ENCODE measurements at regions not wholly inside any gene's neighbourhood (a gene's known extent, or its start where the extent isn't known, plus 50 kb on each side); places are given as distances from the start of the nearest gene placed in this dataset.
"Not testable (repeated sequence)": the region's sequence is repeated elsewhere in the genome, so short reads cannot be mapped to it uniquely, and the experiment has no call there.

- no peak for DNase-seq
- intact Hi-C loops (cut with DNase I): no loop called here
Observed at GRCh38 chr6:21332077-21332476, 261.5 kb upstream of the SOX4 start.

GRCh38 chr6:21332660-21333059 lies 260.9 kb upstream of the SOX4 start:
- intact Hi-C loops (cut with DNase I): no loop called here
- no peak for DNase-seq

GRCh38 chr6:21333715-21334114 lies 259.8 kb upstream of the SOX4 start:
- intact Hi-C loops (cut with DNase I): no loop called here
- no peak for DNase-seq

GRCh38 chr6:21334651-21335050 lies 258.9 kb upstream of the SOX4 start:
- intact Hi-C loops (cut with DNase I): no loop called here
- DNase-seq: no peak

GRCh38 chr6:21335591-21335990 lies 258.0 kb upstream of the SOX4 start:
- no peak for DNase-seq
- intact Hi-C loops (cut with DNase I): no loop called here

GRCh38 chr6:21337263-21337662 lies 256.3 kb upstream of the SOX4 start:
- DNase-seq: no peak
- intact Hi-C loops (cut with DNase I): no loop called here

- no peak for DNase-seq
- intact Hi-C loops (cut with DNase I): no loop called here
Observed at GRCh38 chr6:21340573-21340972, 253.0 kb upstream of the SOX4 start.

GRCh38 chr6:21341910-21342309 lies 251.6 kb upstream of the SOX4 start:
- intact Hi-C loops (cut with DNase I): no loop called here
- DNase-seq: no peak

GRCh38 chr6:21342501-21342900 lies 251.1 kb upstream of the SOX4 start:
- intact Hi-C loops (cut with DNase I): no loop called here
- DNase-seq: no peak

GRCh38 chr6:21345704-21346103 lies 247.8 kb upstream of the SOX4 start:
- DNase-seq; intact Hi-C loops (cut with DNase I): not testable (repeated sequence)

GRCh38 chr6:21348146-21348503 lies 245.4 kb upstream of the SOX4 start:
- no peak for DNase-seq
- intact Hi-C loops (cut with DNase I): no loop called here

GRCh38 chr6:21348504-21349195 lies 244.9 kb upstream of the SOX4 start:
- intact Hi-C loops (cut with DNase I): no loop called here
- DNase-seq: peak in 2 of 42 donors; percentile 12 to 15

- no peak for DNase-seq
- intact Hi-C loops (cut with DNase I): no loop called here
Observed at GRCh38 chr6:21349834-21350233, 243.7 kb upstream of the SOX4 start.

- DNase-seq: no peak
- intact Hi-C loops (cut with DNase I): no loop called here
Observed at GRCh38 chr6:21350926-21351325, 242.6 kb upstream of the SOX4 start.

- no peak for DNase-seq
- intact Hi-C loops (cut with DNase I): no loop called here
Observed at GRCh38 chr6:21352131-21352530, 241.4 kb upstream of the SOX4 start.

GRCh38 chr6:21354805-21355238 lies 238.7 kb upstream of the SOX4 start:
- intact Hi-C loops (cut with DNase I): no loop called here
- no peak for DNase-seq

- no peak for DNase-seq
- intact Hi-C loops (cut with DNase I): no loop called here
Observed at GRCh38 chr6:21355638-21356037, 237.9 kb upstream of the SOX4 start.

GRCh38 chr6:21357262-21357661 lies 236.3 kb upstream of the SOX4 start:
- intact Hi-C loops (cut with DNase I): no loop called here
- no peak for DNase-seq

GRCh38 chr6:21359926-21360325 lies 233.6 kb upstream of the SOX4 start:
- DNase-seq: no peak
- intact Hi-C loops (cut with DNase I): no loop called here

- intact Hi-C loops (cut with DNase I): no loop called here
- no peak for DNase-seq
Observed at GRCh38 chr6:21360336-21360735, 233.2 kb upstream of the SOX4 start.

- no peak for DNase-seq
- intact Hi-C loops (cut with DNase I): no loop called here
Observed at GRCh38 chr6:21367148-21367547, 226.4 kb upstream of the SOX4 start.

GRCh38 chr6:21367649-21368154 lies 225.8 kb upstream of the SOX4 start:
- DNase-seq: no peak

More at GRCh38 chr6:21367649-21368154, 225.8 kb upstream of the SOX4 start:
- intact Hi-C loops (cut with DNase I): no loop called here

Data from head of caudate nucleus (tissue), 42 donors.